Heart left ventricle (tissue), 13 donors: ENCODE measurements at regions not wholly inside any gene's neighbourhood (a gene's known extent, or its start where the extent isn't known, plus 50 kb on each side); places are given as distances from the start of the nearest gene placed in this dataset.

Experiments
- CTCF ChIP-seq, 12 donors: fragments of 200-600 bp; sonication (generic) in 4 of 12; IDR thresholded peaks; one replicate each; pipeline versions ENCODE4 v1.5.0 to v1.8.0; 2018 to 2022; ENCODE audit warnings: antibody characterized with exemption in 12 of 12, mild to moderate bottlenecking in 5 of 12
- POLR2A ChIP-seq, 2 donors: fragments of 450-650 bp; IDR thresholded peaks; one replicate each; pipeline ENCODE4 v1.6.1; 2017; ENCODE audit warnings: antibody characterized with exemption in 2 of 2, mild to moderate bottlenecking in 2 of 2, moderate library complexity in 2 of 2
- donor health status: ischemic (EF 13 %, LVEDD 7.1; RV severe dilation, severe dysfunction).
- donor health status: DM: no; HTN: yes; CAD: no.
- donor health status: DM: no; HTN: no; CAD: no.
- donor health status: ischemic (EF 25% LVEDD 6.9; RV normal size, moderate dysfunction).
- donor health status: ischemic (EF 25% LVEDD 5.7; RV mildly dilated, moderate dysfunction).
- donor health status: ischemic (EF 35%, LVEDD 5.7; RV mildly dilated, moderate dysfunction).
- donor health status: nonischemic (EF 11% LVEDD 7.7; RV severe dilation, severe dysfunction).
- donor health status: DM: yes; HTN: yes; CAD: no.
- donor health status: PGD.
- donor health status: ischemic (EF 29% LVEDD 5.4; RV normal size, mild dysfunction).
- donor health status: nonischemic (EF 23%, LVEDD 6.1; RV moderate dilation, normal function).

- no peak for TF ChIP-seq CTCF (IDR thresholded peaks at IDR 0.05)
- no peak for TF ChIP-seq POLR2A (IDR thresholded peaks at IDR 0.05)
These were observed 666.8 kb downstream of the ACTL7B start for GRCh38 chr9:108188976-108189375.
